ENCODE measurements at regions not wholly inside any gene's neighbourhood (a gene's known extent, or its start where the extent isn't known, plus 50 kb on each side); places are given as distances from the start of the nearest gene placed in this dataset.

DNA sequence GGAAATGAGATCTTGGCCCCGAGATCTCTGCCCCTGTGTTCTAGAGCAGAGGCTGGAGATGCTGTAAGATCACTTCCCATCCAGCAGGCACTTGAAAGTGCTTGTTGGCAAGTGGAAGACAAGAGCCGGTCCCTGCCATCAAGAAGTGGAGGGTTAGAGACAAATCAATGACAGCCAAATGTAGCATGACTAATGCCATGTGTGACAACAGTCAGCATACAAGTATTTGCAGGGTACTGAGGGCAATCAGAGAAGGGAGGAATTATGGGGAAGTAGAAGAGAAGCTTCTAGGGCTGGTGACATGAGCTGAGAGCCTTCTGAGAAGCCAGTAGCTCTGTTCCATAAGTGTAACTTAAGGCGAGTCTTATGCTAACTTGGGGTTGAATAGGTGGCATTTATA is 58.6 kb downstream of the TMEM17 start:
- no peak for DNase-seq (ENCODE audit: insufficient read length, low spot score)
- no peak for FAIRE-seq

- DNase-seq (ENCODE audit: insufficient read length, low spot score) (no peak), FAIRE-seq (no peak)
Measured at GRCh38 chr2:62446491-62446890, 59.5 kb downstream of the TMEM17 start.

GRCh38 chr2:62443886-62444285 is 62.1 kb downstream of the TMEM17 start:
- FAIRE-seq (no peak), DNase-seq (ENCODE audit: insufficient read length, low spot score) (no peak)

GRCh38 chr2:62443471-62443870 is 62.5 kb downstream of the TMEM17 start:
- no peak for FAIRE-seq

GRCh38 chr2:62441824-62442223 is 64.2 kb downstream of the TMEM17 start:
- DNase-seq (ENCODE audit: insufficient read length, low spot score) (no peak), FAIRE-seq (no peak)

More at GRCh38 chr2:62443471-62443870, 62.5 kb downstream of the TMEM17 start:
- DNase-seq (ENCODE audit: insufficient read length, low spot score): no peak

DNA sequence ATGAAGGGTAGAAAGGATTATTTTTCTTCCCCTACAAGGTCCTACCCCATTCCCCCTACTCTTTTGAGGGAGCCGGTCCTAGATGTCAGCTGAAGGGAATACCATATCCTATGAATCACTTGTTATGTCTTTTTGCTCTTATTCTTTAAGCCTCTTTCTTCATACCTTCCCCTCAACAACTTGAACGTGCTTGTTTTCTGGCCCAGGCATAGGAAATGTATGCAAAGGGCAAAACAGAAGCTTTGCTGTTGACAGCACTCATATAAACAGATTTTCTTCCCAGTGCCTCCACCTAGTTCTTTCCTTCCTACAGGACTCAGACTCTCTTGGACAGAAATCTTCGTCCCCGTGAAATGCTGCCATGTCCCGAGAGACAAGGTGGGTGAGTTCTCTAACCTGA is 64.6 kb downstream of the TMEM17 start:
- FAIRE-seq: no peak
- DNase-seq (ENCODE audit: insufficient read length, low spot score): no peak

DNA sequence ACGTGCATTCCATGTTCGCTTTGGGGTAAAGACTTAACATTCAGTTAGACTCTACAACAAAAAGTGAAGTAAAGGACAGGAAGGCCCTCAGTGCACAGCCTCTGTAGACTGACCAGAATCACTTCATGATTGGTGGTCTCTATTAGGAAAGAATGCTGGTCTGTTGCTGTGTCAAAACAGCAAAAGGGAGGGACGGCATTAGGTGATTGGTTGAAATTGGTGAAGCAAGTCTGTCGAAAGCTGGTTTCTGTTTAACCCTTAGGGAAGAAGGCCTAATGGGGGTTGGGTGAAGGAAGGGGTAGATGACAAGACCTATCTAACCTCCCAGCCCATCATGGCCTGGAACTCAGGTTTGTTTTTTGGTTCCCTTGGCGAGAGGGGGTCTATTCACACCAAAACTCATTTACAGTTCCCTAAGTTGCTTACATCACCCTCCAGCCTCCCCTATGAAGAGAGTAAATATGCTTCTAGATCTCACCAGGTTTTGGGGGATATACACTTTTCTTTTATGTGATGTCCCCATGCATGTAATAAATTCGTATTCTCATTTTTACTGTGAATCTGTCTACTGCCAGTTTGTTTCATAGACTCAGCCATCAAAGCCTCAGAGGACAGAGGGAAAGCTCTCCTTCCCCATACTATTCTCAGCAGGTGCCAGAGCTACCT is 65.6 kb downstream of the TMEM17 start:
- no peak for DNase-seq (ENCODE audit: insufficient read length, low spot score)
- FAIRE-seq: no peak

GRCh38 chr2:62439425-62439824 is 66.6 kb downstream of the TMEM17 start:
- no peak for FAIRE-seq
- DNase-seq (ENCODE audit: insufficient read length, low spot score): no peak

GRCh38 chr2:62437785-62438184 is 68.2 kb downstream of the TMEM17 start:
- FAIRE-seq: no peak
- no peak for DNase-seq (ENCODE audit: insufficient read length, low spot score)

DNA sequence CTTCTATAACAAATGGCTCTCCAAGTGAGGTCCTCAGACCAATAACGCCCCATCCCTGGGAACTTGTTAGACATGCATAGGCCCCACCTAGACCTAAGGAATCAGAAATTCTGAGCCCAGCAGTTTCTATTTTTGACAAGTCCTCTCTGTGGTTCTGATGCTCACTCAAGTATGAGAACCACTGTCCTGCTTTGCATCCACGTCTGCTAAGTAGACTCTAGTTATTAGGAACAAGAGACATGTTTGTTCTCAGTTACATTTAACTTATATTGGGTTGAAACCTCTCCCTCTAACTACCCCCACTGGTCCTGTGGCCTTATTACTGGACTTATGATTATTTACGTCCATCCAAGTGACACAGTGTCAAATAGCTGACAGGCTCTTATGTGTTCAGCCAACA is 70.3 kb downstream of the TMEM17 start:
- DNase-seq (ENCODE audit: insufficient read length, low spot score) (peak; percentile 33), FAIRE-seq (peak; percentile 84)

- DNase-seq (ENCODE audit: insufficient read length, low spot score) (no peak), FAIRE-seq (no peak)
Measured at GRCh38 chr2:62432407-62432806, 73.6 kb downstream of the TMEM17 start.

DNA sequence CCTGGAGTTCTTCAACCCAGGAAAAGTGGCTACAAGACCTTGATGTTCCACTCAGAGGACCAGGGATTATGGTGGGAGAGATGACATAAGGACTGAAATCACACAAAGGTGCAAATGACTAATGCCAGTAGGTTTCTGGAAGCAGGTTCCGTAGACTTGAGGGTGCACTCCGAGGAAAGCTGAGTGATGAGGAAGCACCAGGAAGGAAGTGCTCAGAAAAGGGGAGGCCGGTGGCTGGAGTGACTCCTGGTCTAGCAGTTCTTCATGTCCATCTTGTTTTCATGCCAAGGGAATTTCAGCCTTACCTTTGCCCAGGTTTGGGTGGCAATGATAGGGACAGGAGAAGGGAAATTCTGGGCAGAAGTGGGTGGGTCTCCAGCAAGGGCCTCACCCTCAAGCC is 74.5 kb downstream of the TMEM17 start:
- FAIRE-seq (no peak), DNase-seq (ENCODE audit: insufficient read length, low spot score) (no peak)

DNA sequence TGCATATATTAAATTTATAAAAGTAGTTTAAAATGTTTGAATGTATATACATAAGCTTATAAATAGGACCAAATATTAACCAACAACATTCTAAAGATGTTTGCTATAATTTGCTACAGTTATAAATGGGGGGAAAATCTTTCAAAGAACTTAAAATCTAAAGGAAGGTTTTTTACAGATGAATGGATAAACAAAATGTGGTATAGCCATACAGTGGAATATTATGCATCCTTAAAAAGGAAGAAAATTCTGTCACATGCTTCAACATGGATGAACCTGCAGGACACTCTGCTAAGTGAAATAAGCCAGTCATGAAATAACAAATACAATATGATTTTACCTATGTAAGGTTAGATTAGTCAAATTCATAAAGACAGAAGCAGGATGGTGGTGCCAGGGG is 75.8 kb downstream of the TMEM17 start:
- FAIRE-seq (no peak), DNase-seq (ENCODE audit: insufficient read length, low spot score) (no peak)

GRCh38 chr2:62427146-62427545 is 78.8 kb downstream of the TMEM17 start:
- DNase-seq (ENCODE audit: insufficient read length, low spot score): no peak
- no peak for FAIRE-seq

DNA sequence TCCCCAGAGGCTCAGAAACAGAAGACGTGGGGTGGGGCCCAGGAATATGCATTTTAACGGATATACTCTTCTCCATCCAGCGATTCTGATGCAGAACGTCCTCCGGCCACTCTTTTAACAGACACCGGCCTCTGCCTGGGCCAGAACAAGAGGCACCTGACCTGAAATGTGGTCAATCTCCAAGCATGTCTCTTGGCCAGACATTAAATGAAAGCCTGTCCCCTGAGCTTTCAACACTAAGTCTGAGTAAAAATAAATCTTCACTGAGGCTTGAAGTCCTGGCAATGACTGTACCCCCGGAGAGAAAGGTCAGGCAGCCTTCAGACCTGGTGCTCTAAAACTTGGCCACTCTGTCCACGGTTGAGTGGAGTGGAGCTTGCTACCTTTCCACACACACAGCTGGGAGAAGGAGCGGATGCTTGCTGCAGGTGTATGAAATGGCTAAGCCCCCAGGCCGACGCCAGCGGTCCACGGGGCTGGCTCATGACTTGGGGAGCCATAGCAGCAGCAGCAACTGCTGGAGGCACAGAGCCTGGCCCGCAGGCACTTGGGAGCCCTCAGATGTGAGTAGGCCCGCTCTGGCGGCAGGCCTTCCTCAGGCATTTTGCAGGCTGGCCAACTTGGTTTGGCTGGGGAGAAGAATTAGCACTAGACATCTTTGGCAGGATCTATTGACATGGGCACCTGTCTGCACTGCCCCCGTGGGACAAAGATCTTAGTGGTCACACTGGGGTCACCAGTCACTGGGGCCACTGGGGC is 79.7 kb downstream of the TMEM17 start:
- no peak for FAIRE-seq
- no peak for DNase-seq (ENCODE audit: insufficient read length, low spot score)

GRCh38 chr2:62425684-62426083 is 80.3 kb downstream of the TMEM17 start:
- FAIRE-seq (no peak), DNase-seq (ENCODE audit: insufficient read length, low spot score) (no peak)

DNA sequence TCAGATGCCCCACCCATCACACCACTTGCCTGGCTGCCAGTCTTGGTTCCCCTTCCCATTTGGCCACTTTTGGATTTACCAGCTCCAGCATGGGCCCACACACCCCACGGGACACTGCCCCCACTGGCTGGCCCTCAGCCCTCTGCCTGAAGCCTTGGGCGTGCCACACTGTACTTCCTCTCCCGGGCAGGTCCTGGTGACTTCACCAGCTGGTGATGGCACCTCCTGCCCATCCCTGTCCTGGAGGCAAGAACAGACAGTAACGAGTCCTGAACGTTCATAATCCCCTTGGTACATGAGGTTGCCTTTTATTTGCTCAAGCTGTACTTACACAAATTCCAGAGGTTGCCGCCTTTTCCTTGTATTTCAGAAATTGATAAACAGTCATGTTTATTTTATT is 81.1 kb downstream of the TMEM17 start:
- no peak for DNase-seq (ENCODE audit: insufficient read length, low spot score)
- FAIRE-seq: no peak

GRCh38 chr2:62423883-62424458 is 82.0 kb downstream of the TMEM17 start:
- DNase-seq (ENCODE audit: insufficient read length, low spot score) (no peak), FAIRE-seq (no peak)

DNA sequence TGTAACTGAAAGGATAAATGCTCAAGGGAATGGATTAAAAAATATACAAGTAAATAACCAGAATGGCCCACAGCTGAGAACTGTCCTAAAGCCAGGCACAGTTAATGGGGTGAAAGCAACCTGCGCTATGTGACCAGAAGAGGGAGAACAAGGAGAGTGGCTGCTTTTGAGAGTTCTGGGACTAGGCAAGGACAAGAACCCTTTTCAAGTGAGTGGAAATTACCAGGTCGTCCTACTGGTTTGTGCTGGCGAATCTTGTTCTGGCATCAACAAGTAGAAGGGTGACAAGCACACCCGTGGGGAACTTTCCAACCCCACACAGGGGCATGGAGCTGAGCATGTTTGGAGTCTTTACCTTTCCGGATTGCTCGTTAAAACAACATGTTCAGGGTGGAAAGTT is 82.8 kb downstream of the TMEM17 start:
- DNase-seq (ENCODE audit: insufficient read length, low spot score) (no peak), FAIRE-seq (no peak)

GRCh38 chr2:62415518-62415917 is 90.5 kb downstream of the TMEM17 start:
- FAIRE-seq: no peak
- DNase-seq (ENCODE audit: insufficient read length, low spot score): no peak

GRCh38 chr2:62415019-62415431 is 91.0 kb downstream of the TMEM17 start:
- peak; percentile 97 for FAIRE-seq
- peak; percentile 46 for DNase-seq (ENCODE audit: insufficient read length, low spot score)

DNA sequence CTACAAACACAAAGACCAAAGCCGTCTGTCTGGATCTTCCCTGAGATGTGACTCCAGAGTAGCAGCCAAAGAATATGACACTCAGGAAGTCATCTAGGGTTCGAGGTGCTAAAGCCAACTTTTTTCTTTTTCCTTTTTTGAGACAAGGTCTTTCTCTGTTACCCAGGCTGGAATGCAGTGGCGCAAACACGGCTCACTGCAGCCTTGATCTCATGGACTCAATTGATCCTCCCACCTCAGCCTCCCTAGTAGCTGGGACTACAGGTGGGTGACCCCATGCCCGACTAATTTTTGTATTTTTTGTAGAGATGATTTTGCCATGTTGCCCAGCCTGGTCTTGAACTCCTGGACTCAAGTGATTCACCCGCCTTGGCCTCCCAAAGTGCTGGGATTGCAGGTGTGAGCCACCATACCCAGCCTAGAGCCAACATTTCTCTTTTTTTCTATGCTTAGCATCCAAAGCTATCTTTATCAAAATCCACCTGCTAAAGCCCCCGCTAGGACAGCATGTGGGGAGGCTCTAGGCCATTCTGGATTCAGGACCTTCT is 92.8 kb downstream of the TMEM17 start:
- FAIRE-seq (no peak), DNase-seq (ENCODE audit: insufficient read length, low spot score) (no peak)
